Skin epidermis (tissue), 12 donors: ENCODE measurements at regions not wholly inside any gene's neighbourhood (a gene's known extent, or its start where the extent isn't known, plus 50 kb on each side); places are given as distances from the start of the nearest gene placed in this dataset.

ENCODE experiments used
- H3K27ac ChIP-seq, 21 experiments: fragments of 200-600 bp; sonication (generic) in 11 of 21; one replicate each; pipeline ENCODE4 v1.5.0; 2020; ENCODE audit warnings: mild to moderate bottlenecking in 3 of 21, inconsistent platforms in 2 of 21, moderate library complexity in 2 of 21
- H3K4me3 ChIP-seq, 7 experiments: fragments of 200-600 bp; sonication (generic) in 2 of 7; one replicate each; pipeline ENCODE4 v1.5.0; 2020; ENCODE audit warnings: inconsistent platforms in 2 of 7, mild to moderate bottlenecking in 2 of 7, moderate library complexity in 1 of 7

DNA sequence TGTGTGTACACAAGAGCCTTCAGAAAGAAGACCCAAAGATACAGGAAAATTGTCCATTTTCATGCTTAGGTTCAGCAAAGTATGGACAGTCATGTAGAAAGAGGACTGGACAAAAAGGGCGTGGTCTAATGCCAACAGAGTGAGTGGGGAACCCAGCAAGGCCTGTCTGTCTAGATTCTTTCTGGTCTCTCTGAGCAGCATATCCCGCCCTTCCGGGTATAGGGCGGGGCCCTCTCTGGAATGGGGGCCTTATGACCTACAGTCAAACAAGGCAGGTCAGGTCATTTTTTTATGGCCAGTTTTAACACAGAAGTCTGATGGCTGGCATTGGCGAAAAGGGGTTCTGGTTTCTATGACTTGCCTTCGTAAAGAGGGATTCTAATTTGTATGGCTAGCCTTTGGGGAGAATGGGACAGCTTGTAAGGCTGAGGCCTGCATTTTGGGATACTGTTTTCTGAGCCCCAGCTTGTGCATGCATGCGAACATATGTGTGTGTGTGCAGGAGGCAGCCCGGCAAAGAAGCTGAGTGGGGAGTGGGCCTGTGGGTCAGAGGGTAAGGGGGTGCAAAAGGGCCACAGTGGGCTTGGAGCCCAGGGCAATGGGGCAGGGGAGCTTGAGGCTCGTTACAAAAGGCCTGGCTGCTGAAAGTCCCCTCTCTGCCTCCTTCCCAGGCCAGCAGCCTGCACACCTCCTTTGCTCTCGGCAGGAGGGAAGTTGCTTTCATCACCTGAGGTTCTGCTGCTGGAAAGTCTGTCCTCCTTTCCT, 130.5 kb upstream of the B3GAT1 start:
- Histone ChIP-seq H3K27ac (no peak overlapping the region), H3K4me3 (no peak overlapping the region)

DNA sequence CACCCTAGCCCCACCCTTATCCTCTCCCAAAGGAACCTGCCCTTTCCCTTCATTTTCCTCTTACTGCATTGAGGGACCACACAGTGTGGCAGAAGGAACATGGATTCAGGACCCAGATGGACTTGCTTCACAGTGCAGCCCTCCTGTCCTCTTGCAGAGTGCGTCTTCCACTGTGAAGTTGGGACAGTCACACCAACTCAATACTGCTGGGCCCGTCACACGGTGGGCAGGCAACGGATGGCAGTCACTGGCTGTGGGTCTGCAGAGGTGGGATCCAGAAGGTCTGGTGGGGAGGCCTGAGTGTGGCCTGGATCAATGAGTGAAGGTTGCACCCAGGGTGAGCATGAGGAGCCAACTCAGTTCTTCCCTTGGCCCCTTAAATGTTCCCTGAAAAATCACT, 129.9 kb upstream of the B3GAT1 start:
- no peak overlapping the region for H3K27ac ChIP-seq
- H3K4me3 ChIP-seq = no peak overlapping the region

DNA sequence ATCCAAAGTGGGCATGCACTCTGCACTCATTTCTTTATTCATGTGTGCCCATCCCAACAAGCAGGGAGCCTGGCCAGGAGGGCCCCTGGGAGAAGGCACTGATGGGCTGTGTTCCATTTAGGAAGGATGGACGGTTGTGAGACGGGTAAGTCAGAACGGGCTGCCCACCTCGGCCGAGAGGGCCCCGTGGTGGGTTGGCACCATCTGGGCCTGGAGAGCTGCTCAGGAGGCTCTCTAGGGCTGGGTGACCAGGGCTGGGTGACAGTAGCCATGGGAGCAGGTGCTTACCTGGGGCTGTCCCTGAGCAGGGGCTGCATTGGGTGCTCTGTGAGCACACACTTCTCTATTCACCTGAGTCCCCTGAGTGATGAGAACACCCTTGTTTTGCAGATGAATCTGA, 129.3 kb upstream of the B3GAT1 start:
- Histone ChIP-seq H3K4me3 (no peak overlapping the region), H3K27ac (no peak overlapping the region)

- Histone ChIP-seq H3K4me3 (no peak overlapping the region), H3K27ac (no peak overlapping the region)
Observed at GRCh38 chr11:134539285-134539684, 127.2 kb upstream of the B3GAT1 start.

DNA sequence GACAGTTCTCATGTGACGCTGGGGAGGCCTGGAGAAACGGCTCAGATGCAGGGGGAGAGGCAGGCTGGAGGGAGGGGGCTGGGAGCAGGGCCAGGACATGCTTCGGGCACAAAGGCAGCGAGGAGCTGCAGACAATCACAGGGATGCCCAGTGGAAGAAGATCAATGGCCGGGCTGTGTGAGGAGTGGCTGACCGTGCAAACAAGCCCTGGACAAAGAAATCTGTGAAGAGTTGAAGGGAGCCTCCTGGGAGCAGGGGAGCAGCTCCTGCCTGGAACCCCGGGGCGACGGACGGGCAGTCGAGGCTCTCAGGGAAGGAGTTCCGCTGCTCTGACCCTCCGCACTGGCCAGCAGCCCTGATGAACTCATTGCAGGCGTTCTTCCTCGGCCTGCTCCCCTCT, 126.7 kb upstream of the B3GAT1 start:
- Histone ChIP-seq H3K4me3 (no peak overlapping the region), H3K27ac (no peak overlapping the region)

DNA sequence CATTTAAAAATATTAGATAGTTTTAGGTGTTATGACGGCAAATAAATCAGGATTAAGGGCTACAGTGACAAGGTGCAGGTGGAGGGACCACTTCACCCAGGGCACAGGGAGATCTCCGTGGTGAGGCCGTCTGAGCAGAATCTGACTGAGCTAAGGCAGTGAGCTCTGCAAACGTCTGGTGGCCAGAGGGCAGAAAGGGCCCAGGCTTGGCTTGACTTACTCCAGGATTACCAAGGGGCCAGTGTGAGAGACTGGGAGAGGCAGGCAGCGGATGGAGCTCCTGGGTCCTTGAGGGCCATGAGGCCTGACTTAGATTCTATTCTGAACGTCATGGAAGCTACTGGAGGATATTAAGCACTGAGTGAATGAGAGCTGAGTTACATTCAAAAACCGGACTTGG, 125.9 kb upstream of the B3GAT1 start:
- no peak overlapping the region for H3K27ac ChIP-seq
- H3K4me3 ChIP-seq = no peak overlapping the region

DNA sequence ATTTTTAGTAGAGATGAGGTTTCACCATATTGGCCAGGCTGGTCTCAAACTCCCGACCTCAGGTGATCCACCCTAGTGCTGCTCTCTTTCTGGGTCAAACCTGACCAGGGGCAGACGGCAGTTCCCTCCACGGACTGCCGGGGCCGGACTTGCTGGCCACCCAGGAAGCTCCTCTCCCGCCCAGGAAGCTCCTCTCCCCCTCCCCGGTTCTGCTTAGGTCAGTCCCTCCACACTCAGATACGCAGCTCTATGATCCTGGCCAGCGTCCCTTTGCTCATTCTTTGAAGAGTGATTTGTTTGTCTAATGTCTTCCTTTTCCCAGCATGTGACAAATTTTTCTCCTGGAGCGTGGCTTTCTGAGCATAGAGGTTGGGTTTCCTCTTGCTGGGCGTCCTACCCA, 125.3 kb upstream of the B3GAT1 start:
- H3K4me3 ChIP-seq = no peak overlapping the region
- H3K27ac ChIP-seq = no peak overlapping the region

DNA sequence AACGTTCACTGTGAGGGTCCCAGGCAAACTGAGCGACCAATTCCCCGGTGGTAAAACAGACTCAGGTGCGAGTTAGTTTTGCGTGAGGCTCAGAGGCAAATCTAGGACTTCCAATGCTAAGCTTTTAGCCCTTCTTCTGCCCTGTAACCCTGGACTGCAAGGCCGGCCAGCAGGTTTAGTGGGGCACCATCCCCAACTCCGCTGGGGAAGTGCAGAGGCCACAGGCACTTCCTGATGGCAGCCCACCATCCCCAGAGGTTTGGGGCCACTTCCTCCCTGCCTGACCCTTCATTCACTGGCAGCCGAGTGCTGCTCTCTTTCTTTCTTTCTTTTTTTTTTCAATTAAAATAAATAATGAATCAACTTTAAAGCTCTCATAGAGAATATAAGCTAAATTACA, 124.6 kb upstream of the B3GAT1 start:
- no peak overlapping the region for H3K27ac ChIP-seq
- H3K4me3 ChIP-seq = no peak overlapping the region

GRCh38 chr11:134536219-134536618, 124.2 kb upstream of the B3GAT1 start:
- H3K27ac ChIP-seq = no peak overlapping the region
- H3K4me3 ChIP-seq = no peak overlapping the region

DNA sequence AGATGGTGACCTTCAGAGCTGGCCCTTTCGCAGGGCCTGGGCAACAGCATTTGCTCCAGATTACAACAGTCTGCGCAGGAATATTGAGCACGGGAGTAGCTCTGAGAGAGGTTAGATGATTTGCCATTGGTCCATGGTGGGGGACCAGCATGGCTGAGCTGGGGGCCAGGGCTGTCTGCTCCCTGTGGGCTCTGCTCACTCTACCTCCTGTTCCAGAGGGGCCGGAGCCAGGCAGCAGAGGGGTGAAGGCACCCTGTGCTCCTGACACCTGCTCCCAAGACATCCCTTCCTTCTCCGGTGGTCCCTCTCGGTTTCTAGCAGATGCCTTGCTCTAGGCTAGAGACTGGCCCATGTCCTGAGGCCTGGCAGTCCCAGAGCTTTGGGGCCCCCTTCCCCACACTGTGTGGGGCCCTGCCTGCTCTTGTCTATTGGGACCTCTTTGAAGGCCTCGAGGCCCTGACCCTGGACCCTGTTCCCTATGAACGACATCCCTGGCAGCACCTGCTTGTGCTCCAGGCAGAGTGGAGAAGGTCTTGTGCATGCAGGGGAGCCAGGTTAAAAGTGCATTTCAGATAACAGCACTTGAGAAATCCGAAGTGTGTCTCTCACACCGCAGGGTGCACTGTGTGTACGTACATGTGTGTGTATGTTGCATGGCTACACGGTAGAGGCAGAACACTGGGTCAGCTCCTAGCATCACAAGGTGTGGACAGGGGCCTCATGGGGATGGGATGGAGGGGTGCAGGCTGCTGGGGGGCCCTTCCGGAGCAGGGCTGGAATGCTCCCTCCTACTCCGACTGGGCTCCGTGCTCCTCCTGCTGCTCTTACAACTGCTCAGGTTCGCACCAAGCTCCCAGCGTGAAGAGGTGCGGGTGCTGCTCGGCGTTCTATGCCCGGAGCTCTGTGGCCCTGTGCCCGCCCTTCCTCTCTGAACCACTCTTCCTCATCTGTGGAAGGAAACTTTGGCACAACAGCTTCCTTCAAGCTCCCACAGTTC, 123.3 kb upstream of the B3GAT1 start:
- H3K27ac ChIP-seq = no peak overlapping the region
- no peak overlapping the region for H3K4me3 ChIP-seq

DNA sequence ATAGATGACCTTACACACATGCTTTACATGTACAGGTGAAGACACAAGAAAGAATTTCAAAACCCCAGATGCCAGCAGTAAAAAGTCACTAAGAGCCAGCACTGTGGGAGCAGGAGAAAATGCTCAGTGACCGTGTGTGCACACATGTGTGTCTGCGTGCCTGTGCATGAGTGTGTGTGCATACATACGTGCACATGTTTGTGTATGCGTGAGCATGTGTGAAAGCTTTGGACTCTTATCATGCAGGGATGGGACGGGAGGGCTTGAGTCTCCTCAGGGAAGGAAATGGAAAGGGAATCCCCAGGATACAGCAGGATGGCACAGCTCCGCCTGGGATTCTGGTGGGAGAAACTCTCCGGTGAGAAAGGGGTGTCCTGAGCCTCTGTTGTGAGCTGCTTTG, 121.5 kb upstream of the B3GAT1 start:
- Histone ChIP-seq H3K27ac (no peak overlapping the region), H3K4me3 (no peak overlapping the region)

DNA sequence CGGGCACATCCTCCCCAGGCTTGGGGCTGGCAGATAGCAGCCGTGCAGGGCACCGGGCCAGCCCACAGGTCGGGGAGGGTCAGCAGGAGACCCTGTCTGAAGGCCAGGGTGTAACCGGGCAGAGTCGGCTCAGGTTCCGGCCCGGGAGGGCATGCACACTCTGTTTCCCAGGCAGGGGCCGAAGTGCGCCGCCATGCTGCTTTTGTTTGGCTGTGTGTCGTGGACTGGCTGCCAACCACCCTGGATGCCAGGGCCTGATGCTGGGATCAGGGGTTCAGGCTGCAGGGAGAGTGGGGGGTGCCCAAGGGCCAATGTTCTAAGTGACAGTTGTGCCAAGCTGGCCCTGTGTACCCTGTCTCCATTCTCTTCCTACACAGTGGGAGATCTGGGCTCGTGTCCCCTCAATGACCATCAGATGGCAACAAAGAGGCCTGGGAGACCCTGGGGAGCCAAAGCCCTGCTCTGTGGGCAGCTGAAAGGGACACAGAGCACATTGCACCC, 120.9 kb upstream of the B3GAT1 start:
- H3K4me3 ChIP-seq = no peak overlapping the region
- H3K27ac ChIP-seq = no peak overlapping the region

DNA sequence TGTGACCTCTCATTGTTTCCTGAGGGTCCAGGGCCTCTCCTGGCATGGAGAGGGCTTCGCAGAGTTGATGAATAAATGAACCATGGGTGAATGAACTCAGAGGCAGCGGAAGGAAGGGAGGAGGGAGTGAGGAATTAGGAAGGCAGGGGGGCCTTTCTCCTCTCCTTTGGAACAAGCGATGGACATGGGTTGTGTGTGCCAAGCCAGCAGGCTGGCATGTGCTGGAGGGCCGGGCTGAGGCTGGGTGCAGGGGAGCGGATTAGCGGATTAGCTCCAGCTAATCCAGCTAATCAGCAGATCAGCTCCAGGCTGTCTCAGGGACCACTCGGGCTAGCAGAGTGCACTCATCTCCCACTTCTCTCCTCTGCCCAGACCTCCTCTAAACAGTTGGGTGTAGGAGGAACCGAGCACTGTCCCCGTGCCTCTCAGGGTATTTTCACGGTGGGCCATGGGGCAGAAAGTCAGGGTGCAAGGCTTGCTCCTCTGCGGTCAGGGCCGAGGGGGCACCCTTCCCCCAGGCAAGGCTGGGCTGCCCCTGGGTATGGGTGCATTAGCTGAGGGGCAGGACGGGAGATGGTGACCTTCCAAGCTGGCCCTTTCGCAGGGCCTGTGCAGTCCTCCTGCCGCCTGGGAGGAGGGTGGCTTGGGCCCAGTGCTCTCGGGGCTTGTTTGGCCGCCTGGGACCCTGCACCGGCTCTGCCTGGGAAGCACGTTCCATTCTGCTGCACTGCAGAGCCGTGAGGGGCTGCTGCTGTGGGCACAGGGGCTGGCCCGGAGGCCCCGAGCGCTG, 120.3 kb upstream of the B3GAT1 start:
- H3K4me3 ChIP-seq = no peak overlapping the region
- no peak overlapping the region for H3K27ac ChIP-seq

DNA sequence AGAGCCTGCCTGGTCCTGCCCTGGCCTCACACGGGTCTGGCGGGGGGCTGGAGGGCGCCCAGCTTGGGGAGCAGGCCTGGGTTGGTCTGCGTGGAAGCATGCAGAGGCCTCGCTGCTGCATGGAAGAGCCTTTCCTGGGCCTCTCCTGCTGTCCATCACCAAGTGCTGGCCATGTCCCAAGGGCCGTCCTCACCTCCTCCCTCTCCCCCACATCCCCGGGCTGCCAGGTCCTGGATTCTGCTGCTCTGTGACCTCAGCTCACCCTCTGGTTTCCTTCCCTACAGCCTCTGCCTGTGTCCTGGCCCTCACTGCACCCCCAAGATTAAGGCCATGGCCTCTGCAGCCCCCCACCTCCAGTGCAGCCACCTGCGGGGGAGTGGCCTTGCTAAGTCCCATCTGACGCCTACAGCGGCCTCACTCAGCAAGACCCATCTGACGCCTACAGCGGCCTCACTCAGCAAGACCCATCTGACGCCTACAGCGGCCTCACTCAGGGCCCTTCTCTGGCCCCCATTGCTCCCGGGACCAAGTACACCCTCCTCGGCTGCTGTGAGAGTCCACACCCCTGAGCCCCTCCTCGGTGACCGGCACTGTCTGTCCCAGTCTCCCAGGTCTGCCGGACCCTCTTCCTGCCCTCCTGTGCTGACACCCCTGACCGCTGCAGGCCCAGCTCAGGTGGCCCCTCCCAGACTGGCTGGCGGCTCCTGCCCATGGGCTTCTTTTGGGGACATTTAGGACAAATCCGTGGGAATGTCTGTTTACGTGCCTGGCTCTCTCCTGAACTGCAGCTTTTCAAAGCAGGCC, 119.5 kb upstream of the B3GAT1 start:
- Histone ChIP-seq H3K27ac (no peak overlapping the region), H3K4me3 (no peak overlapping the region)

- H3K4me3 ChIP-seq = no peak overlapping the region
- no peak overlapping the region for H3K27ac ChIP-seq
Observed at GRCh38 chr11:134530636-134531326, 118.7 kb upstream of the B3GAT1 start.

- Histone ChIP-seq H3K27ac (no peak overlapping the region), H3K4me3 (no peak overlapping the region)
Observed at GRCh38 chr11:134529212-134530096, 117.4 kb upstream of the B3GAT1 start.

DNA sequence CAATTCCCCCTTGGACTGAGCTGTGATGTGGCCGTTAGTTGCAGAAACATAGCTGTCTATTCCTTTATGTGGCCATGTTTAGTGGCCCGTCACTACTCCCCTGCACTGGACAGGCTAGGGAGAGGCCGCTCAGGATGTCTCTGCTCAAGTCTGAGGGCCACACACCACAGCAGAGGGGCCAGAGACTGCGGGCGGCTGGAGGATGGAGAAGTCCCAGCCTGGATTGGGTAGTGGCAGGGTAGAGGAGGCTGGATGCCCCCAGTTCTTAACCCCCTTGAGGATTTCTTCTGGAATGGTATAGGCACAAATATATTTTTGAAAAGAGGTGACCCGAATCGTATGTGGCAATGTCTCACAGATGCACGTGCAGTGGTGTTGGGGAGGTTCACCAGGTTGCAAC, 116.4 kb upstream of the B3GAT1 start:
- H3K27ac ChIP-seq = no peak overlapping the region
- no peak overlapping the region for H3K4me3 ChIP-seq
